ENCODE measurements at regions not wholly inside any gene's neighbourhood (a gene's known extent, or its start where the extent isn't known, plus 50 kb on each side); places are given as distances from the start of the nearest gene placed in this dataset.

DNA sequence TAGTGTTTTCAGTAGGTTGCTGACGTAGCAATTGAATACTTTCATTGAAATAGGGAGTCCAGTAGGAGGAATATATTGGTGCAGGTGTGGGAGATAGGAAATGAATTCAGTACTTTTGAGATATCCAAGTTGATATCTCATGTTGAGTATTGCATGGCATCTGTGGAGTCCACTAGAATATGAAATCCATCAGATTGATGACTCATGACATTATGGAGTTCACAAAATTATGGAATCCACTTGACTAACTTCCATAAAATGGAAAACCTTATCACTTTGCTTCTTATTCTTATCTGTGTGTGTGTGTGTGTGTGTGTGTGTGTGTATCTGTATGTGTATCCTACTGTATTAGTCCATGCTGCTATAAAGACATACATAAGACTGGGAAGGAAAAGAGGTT lies 513.5 kb upstream of the ZEB2 start:
- TF ChIP-seq CTCF (IDR thresholded peaks at IDR 0.05; ENCODE audit: low read depth, low read length, missing control alignments): no peak
- H3K4me3 ChIP-seq (ENCODE audit: low read depth, low read length): no peak overlapping the region
- DNase-seq (ENCODE audit: low read depth): no peak

DNA sequence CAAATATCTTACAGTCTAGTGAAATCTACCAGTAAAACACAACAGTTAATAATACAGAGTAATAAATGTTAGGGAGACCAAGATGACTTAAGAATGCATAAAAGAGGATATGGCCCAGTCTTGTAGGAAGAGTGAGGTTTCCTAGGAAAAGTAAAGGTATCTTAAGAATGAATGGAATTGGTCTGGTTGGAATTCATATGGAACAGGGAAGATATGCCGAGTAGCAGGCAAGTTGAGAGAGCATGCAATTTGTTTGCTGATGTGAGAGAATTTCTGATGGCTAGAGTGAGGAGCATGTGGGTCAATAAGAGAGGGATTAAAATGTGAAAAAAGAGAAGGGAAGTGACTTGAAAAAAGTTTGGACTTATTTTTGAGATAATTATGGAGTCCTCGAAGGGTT lies 512.9 kb upstream of the ZEB2 start:
- DNase-seq (ENCODE audit: low read depth): no peak
- no peak for TF ChIP-seq CTCF (IDR thresholded peaks at IDR 0.05; ENCODE audit: low read depth, low read length, missing control alignments)
- H3K4me3 ChIP-seq (ENCODE audit: low read depth, low read length): no peak overlapping the region

DNA sequence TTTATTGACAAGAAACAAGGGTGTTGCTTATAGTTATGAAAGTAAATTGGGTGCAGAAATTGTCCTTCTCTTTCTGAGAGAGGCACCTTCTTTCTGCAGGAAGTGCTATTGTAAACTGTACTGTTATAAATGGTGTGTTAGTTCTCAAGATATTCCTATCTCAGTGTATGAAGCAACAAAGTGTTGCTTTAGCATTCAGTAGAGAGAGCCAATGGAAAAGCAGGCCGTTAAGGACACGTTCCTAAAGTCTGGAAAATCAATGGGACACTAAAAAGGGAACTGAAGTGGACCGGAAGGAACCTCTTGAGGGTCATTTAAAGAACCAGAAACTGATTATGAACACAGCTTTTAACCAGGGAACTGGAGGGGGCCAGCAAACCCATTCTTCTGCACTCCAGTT lies 510.0 kb upstream of the ZEB2 start:
- TF ChIP-seq CTCF (IDR thresholded peaks at IDR 0.05; ENCODE audit: low read depth, low read length, missing control alignments): no peak
- DNase-seq (ENCODE audit: low read depth): no peak
- H3K4me3 ChIP-seq (ENCODE audit: low read depth, low read length): no peak overlapping the region

- H3K4me3 ChIP-seq (ENCODE audit: low read depth, low read length): no peak overlapping the region
- TF ChIP-seq CTCF (IDR thresholded peaks at IDR 0.05; ENCODE audit: low read depth, low read length, missing control alignments): no peak
- DNase-seq (ENCODE audit: low read depth): no peak
Observed at GRCh38 chr2:145029081-145029480, 509.2 kb upstream of the ZEB2 start.

DNA sequence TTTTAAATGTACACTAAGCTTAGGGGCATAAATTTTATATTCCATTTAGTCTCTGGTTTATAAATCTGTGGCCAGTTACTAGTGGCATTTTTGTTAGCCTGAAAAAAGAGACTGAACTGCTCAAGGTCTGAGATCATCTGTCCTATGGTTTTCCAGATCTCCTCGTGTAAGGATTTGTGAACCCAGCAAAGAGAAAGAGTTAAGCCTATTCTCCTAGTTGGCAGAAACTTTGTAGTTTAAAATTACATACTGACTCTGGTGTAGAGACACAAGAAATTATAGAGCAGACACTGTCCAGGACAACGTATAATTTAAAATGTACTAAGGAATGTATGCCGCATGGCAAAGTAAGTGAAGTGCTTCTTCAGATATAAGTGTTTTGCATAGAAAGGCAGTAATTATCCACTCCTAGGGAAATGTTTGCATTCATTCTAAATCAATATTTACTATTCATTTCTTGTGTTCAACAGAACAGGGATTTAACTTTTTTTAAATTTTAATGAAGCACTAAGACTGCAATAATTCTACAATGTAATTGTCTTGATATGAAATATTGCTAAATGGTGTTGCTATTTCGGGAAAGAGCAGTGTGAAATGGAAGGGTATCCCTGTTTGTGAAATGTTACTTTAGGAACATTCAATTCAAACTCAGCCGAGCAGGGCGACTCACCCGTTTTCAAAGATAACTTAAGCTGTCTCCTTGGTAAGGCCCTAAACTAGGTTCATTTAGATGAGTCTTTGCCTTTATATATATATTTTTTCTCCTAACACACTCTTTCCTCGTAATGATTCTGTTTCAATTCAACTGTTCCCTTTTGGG lies 508.4 kb upstream of the ZEB2 start:
- no peak overlapping the region for H3K4me3 ChIP-seq (ENCODE audit: low read depth, low read length)
- DNase-seq (ENCODE audit: low read depth): no peak
- TF ChIP-seq CTCF (IDR thresholded peaks at IDR 0.05; ENCODE audit: low read depth, low read length, missing control alignments): no peak

DNA sequence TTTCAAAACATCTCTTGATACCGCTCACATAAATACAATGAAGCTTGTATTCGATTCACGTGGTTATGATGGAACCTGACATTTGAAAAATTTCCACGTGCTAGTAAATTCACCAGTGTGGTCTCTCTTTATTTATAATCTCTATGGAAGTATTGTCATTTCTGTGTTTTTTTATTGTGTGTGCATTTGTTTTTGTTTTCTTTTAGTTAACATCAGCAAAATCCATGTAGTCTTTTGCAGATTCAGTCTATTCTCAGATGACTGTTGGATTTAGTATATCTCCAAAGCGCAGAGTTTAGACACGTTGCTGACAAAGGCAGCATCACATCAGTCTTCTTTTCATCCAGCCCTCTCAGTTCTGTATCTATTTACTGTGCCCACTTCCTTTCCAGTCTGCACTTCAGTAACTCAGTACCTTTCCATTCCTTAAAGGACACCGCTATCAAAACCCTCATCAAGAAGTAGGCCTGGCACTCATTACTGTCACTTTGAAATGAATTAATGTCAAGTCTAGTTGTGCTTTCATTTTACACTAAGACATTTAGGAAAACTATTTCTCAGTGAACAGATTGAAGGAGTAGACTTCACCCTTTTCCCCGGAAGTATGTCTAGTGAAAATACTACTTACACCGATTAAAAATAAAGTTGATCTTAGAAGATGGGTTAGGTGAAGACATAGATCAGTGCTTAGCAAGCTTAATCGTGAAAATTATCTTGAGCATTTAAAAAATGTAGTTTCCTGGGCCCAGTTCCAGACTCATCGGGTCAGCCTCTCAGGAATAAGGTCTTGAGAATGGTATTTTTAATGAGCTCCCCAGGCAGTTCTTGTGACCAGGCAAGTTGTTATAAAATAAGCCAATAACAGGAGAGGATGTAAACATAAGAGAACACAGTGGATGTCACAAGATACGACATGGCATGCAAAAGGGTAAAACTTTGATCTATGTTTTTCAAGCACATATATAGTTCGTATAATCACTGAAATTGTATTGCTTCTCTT lies 506.8 kb upstream of the ZEB2 start:
- no peak for DNase-seq (ENCODE audit: low read depth)
- H3K4me3 ChIP-seq (ENCODE audit: low read depth, low read length): no peak overlapping the region
- TF ChIP-seq CTCF (IDR thresholded peaks at IDR 0.05; ENCODE audit: low read depth, low read length, missing control alignments): no peak

All from GM12864 (cell line).